Thyroid gland (tissue), 4 donors: ENCODE measurements at regions not wholly inside any gene's neighbourhood (a gene's known extent, or its start where the extent isn't known, plus 50 kb on each side); places are given as distances from the start of the nearest gene placed in this dataset.

Experiments used
- DNase-seq, 2 donors: peaks; one replicate each; pipeline ENCODE4 v3.0.0-alpha.2; 2019
- H3K27ac ChIP-seq, 3 donors: fragments of 200-600 bp; sonication (generic); 1 replicate in 2 of 3; 2 replicates in 1 of 3; pipeline ENCODE4 v1.5.1; 2016 to 2019; ENCODE audit warnings: mild to moderate bottlenecking in 1 of 3, moderate library complexity in 1 of 3
- H3K27me3 ChIP-seq: fragments of 200-600 bp; sonication (generic); one replicate; pipeline ENCODE4 v1.5.1; 2019
- H3K36me3 ChIP-seq, 2 donors: fragments of 200-600 bp; sonication (generic); one replicate each; pipeline ENCODE4 v1.5.1; 2016 to 2019
- H3K4me1 ChIP-seq, 2 donors: fragments of 200-600 bp; sonication (generic); one replicate each; pipeline ENCODE4 v1.5.1; 2017 to 2019
- H3K4me3 ChIP-seq, 3 donors: fragments of 200-600 bp; sonication (generic); replicated peaks in 1 of 3; 1 replicate in 2 of 3; 2 replicates in 1 of 3; pipeline ENCODE4 v1.5.1; 2016; ENCODE audit warnings: mild to moderate bottlenecking in 1 of 3
- H3K9me3 ChIP-seq: fragments of 200-600 bp; sonication (generic); one replicate; pipeline ENCODE4 v1.5.1; 2017
- CTCF ChIP-seq, 6 experiments: fragments of 200-600 bp in 3 of 6; fragments of 450-650 bp in 3 of 6; sonication (generic) in 3 of 6; IDR thresholded peaks; one replicate each; pipeline ENCODE4 v1.5.1; 2016 to 2019; ENCODE audit warnings: antibody characterized with exemption in 6 of 6, mild to moderate bottlenecking in 2 of 6, inconsistent platforms in 1 of 6, moderate library complexity in 1 of 6
- POLR2A ChIP-seq, 2 donors: fragments of 450-650 bp; IDR thresholded peaks; one replicate each; pipeline ENCODE4 v1.6.1; 2017; ENCODE audit warnings: antibody characterized with exemption in 2 of 2, mild to moderate bottlenecking in 2 of 2, moderate library complexity in 1 of 2
- WGBS, 2 donors: methylation state at CpG; one replicate each; pipeline ENCODE4 v1.1.5; 2017; 5-methylcytosine and 5-hydroxymethylcytosine counted together
- intact Hi-C: fragments of 100-400 bp; cut with DNase I; formaldehyde crosslinking; loops from one replicate; pipeline ENCODE4 v1.15.1; 2023

DNA sequence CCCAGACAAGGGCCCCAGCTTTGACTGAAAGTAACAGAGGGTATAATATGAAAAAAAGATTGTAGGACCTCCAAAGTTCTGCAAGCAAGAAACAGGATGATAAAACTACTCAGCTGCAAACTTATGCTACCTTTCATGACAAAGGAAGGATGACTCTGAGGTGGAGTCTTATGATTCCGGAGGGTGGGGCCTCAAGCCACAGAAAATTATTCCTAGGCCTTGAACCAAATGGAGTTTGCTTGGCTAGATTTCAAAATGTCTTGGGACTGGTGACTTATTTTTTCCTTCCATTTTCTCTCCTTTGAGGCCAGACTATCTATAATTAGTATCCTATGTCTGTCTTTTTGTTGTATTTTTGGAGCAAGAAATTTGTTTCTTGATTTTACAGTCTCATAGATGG, 336.4 kb downstream of the LRIG3 start:
- 71 to 79% methylated on average over 1 of the region's 1 CpG for WGBS, 2 donors
- no peak overlapping the region for H3K4me3 ChIP-seq
- no peaks in the 10 kb centered on the region for H3K9me3 ChIP-seq

GRCh38 chr12:58584880-58585279, 335.4 kb downstream of the LRIG3 start:
- H3K27me3 ChIP-seq, result no peaks in the 10 kb centered on the region
- no peaks in the 10 kb centered on the region for H3K36me3 ChIP-seq
- no peak overlapping the region for H3K4me3 ChIP-seq
- no peaks in the 10 kb centered on the region for H3K9me3 ChIP-seq
- H3K27ac ChIP-seq, result no peak overlapping the region
- intact Hi-C loops, result no loop called here
- 78 to 88% methylated on average over 2 of the region's 2 CpGs for WGBS, 2 donors
- no peak for TF ChIP-seq POLR2A (IDR thresholded peaks at IDR 0.05)
- TF ChIP-seq CTCF (IDR thresholded peaks at IDR 0.05), result no peak
- no peaks in the 10 kb centered on the region for H3K4me1 ChIP-seq
- no peak for DNase-seq

More for the DNA sequence above, 336.4 kb downstream of the LRIG3 start:
- H3K36me3 ChIP-seq, result no peaks in the 10 kb centered on the region
- intact Hi-C loops, result no loop called here
- H3K27me3 ChIP-seq, result no peaks in the 10 kb centered on the region
- H3K27ac ChIP-seq, result no peak overlapping the region
- no peaks in the 10 kb centered on the region for H3K4me1 ChIP-seq
- TF ChIP-seq CTCF (IDR thresholded peaks at IDR 0.05) (no peak), POLR2A (IDR thresholded peaks at IDR 0.05) (no peak)
- DNase-seq, result no peak

- TF ChIP-seq CTCF (IDR thresholded peaks at IDR 0.05), result no peak
- no peak for TF ChIP-seq POLR2A (IDR thresholded peaks at IDR 0.05)
- Histone ChIP-seq H3K27ac (no peak overlapping the region), H3K27me3 (no peaks in the 10 kb centered on the region), H3K36me3 (no peaks in the 10 kb centered on the region), H3K9me3 (no peaks in the 10 kb centered on the region), H3K4me1 (no peaks in the 10 kb centered on the region), H3K4me3 (no peak overlapping the region)
- intact Hi-C loops, result no loop called here
- no peak for DNase-seq
- WGBS, 2 donors, result 53 to 59% methylated on average over 3 of the region's 3 CpGs
Observed at GRCh38 chr12:58586762-58587161, 333.5 kb downstream of the LRIG3 start.

DNA sequence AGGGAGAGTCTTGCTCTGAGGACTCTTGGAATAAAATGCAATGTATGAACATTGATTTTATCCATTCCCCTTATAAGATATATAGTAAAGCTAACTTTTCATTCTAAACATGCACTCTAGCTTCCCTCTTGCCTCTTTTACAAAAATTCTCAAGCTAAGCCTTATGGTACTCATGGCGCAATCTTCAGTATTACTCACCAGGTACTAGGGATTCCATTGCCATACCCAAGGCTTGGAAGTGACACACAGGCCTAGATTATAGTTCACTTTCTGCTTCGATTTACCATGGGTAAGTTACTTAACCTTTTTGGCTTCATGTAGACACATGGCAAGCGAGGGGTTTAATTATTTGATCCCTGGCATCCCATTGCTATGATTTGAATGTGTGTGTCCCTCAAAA, 331.5 kb downstream of the LRIG3 start:
- no peaks in the 10 kb centered on the region for H3K4me1 ChIP-seq
- intact Hi-C loops, result no loop called here
- TF ChIP-seq POLR2A (IDR thresholded peaks at IDR 0.05), result no peak
- no peak for TF ChIP-seq CTCF (IDR thresholded peaks at IDR 0.05)
- WGBS, 2 donors, result 61 to 65% methylated on average over 3 of the region's 3 CpGs
- H3K27me3 ChIP-seq, result no peaks in the 10 kb centered on the region
- no peaks in the 10 kb centered on the region for H3K36me3 ChIP-seq
- no peak overlapping the region for H3K27ac ChIP-seq
- H3K9me3 ChIP-seq, result no peaks in the 10 kb centered on the region
- no peak overlapping the region for H3K4me3 ChIP-seq
- no peak for DNase-seq

DNA sequence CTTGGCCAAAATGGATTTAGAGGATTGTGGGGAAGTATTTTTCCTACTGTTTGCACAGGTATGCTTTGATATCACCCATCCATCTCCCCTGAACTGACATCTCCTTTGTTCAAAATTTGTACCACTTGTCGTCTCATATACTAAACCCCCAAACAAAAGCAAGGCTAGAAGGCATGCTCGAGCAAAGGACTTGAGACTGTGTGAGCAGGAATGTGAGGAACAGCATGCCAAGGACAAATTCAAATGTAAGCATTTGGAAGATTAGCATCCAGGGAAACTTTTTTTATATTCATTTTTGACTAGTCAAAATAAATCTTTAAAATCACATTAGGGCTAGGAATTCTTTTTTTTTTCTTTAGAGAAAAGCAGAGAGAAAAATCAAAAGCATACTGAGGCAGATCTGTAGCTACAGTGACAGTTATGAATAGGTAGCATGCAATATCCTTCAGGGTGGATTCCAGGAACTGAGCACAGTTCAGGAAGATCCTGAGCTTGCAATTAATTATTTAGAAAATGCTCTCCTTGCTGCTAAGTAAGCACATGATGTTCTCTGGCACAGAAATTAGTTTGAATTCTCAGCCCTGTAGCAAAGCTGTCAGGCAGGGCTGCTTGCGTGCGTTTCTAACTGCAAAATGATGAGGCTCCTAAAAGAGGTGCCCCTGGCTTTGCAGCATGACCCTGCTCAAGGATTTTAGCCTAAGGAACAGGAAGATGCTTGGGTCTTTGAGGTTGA, 327.7 kb downstream of the LRIG3 start:
- H3K27ac ChIP-seq, result no peak overlapping the region
- 68 to 75% methylated on average over 4 of the region's 4 CpGs for WGBS, 2 donors

More for the DNA sequence above, 327.7 kb downstream of the LRIG3 start:
- Histone ChIP-seq H3K9me3 (no peaks in the 10 kb centered on the region), H3K4me3 (no peak overlapping the region), H3K4me1 (no peaks in the 10 kb centered on the region), H3K36me3 (no peaks in the 10 kb centered on the region), H3K27me3 (no peaks in the 10 kb centered on the region)
- intact Hi-C loops, result no loop called here
- no peak for DNase-seq
- TF ChIP-seq CTCF (IDR thresholded peaks at IDR 0.05) (no peak), POLR2A (IDR thresholded peaks at IDR 0.05) (no peak)
